BLaER1 treated with 17β-estradiol and CSF1 and Interleukin-3, amounts not matched to agents 10 nM and 100 nM (cell line): ENCODE measurements at regions not wholly inside any gene's neighbourhood (a gene's known extent, or its start where the extent isn't known, plus 50 kb on each side); places are given as distances from the start of the nearest gene placed in this dataset.
A peak's percentile ranks its signal among the peaks of the same experiment; 100 is the strongest.

ENCODE experiments used
- H3K27ac ChIP-seq, 11 experiments: shearing (Covaris generic); formaldehyde crosslinking; 2 replicates each; pipeline ENCODE4 v1.8.1; 2022
- H3K27me3 ChIP-seq, 11 experiments: shearing (Covaris generic); formaldehyde crosslinking; 2 replicates each; pipeline ENCODE4 v1.8.1; 2022
- H3K36me3 ChIP-seq, 11 experiments: shearing (Covaris generic); formaldehyde crosslinking; 2 replicates each; pipeline ENCODE4 v1.8.1; 2022
- H3K4me1 ChIP-seq, 10 experiments: shearing (Covaris generic); formaldehyde crosslinking; 2 replicates each; pipeline ENCODE4 v1.8.1; 2022
- H3K4me2 ChIP-seq, 11 experiments: shearing (Covaris generic); formaldehyde crosslinking; 2 replicates each; pipeline ENCODE4 v1.8.1; 2022
- H3K4me3 ChIP-seq, 10 experiments: shearing (Covaris generic); formaldehyde crosslinking; 2 replicates each; pipeline ENCODE4 v1.8.1; 2022
- H3K9ac ChIP-seq, 11 experiments: shearing (Covaris generic); formaldehyde crosslinking; 2 replicates each; pipeline ENCODE4 v1.8.1; 2022
- H3K9me3 ChIP-seq, 11 experiments: shearing (Covaris generic); formaldehyde crosslinking; replicated peaks in 1 of 11; 2 replicates each; pipeline ENCODE4 v1.8.1; 2022
- H4K20me1 ChIP-seq, 11 experiments: shearing (Covaris generic); formaldehyde crosslinking; 2 replicates each; pipeline ENCODE4 v1.8.1; 2022
- Cebpa-rat ChIP-seq, 11 experiments: shearing (Covaris generic); IDR thresholded peaks; 2 replicates each; pipeline ENCODE4 v1.8.1; 2022

DNA sequence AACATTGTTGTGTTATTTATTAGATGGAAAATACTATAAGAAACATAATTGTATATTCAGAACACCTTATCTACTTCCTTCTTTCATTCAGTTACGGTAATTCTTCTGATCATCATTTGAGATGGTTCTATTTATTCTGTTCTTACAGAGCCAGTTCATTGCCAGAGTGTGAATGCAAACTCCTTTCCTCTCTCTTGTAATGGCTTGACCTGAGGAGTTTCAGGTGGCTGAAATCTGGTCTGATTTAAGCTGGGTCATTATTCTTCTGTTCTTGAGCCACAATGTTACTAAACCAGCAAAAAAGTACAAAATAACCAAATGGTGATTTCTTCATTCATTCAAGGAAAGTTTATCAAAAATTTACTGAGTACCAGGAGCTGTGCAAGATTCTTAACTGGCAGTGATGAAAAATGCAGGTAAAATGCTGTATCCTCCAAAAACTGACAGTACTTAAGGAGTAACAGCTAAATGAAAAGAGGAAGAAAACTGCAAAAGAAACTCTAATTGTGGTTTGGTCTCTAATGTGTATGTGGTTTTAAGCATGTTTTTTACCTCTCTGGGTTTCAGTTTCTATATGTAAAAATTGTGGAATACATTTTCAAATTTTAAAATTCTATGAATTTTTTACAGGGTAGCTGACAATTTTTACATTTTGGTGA is 182.4 kb upstream of the UFM1 start:
- H3K27ac ChIP-seq = no peak overlapping the region
- no peak overlapping the region for H3K9ac ChIP-seq
- H3K36me3 ChIP-seq = no peaks in the 10 kb centered on the region
- H3K9me3 ChIP-seq = no peaks in the 10 kb centered on the region
- no peaks in the 10 kb centered on the region for H4K20me1 ChIP-seq
- H3K27me3 ChIP-seq = no peaks in the 10 kb centered on the region
- H3K4me3 ChIP-seq = no peak overlapping the region
- H3K4me2 ChIP-seq = peak overlapping the region in 6 of 11 experiments; percentile 5 to 30 (median 22); a peak in 4 of 22 replicates
- peaks cover 0 to 13% (median 5%) of the 10 kb centered on the region in 10 experiments; a peak in 11 of 20 replicates for H3K4me1 ChIP-seq
- TF ChIP-seq Cebpa-rat (IDR thresholded peaks at IDR 0.05) = no peak

DNA sequence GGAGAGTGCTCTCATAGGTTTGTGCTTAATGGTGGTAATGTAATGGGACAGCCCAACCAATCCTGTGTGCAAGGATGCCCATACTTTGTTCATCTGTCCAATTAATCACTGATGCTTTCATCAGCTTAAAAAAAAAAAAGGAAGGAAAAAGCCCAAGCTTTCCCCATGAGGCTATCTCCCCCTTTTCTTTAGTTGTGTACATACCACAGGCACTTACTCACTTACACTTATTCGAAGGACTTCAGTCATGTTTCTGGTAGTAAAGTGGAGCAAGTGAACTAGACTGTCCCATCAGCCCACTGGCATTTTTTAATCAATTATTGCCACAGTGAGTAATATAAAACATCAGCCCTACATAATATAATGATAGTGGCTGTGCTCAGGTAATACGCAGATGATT is 183.5 kb upstream of the UFM1 start:
- TF ChIP-seq Cebpa-rat (IDR thresholded peaks at IDR 0.05) = no peak
- H3K4me2 ChIP-seq = no peak overlapping the region
- no peak overlapping the region for H3K9ac ChIP-seq
- H3K27ac ChIP-seq = no peak overlapping the region
- peaks cover 0 to 13% (median 5%) of the 10 kb centered on the region in 10 experiments; a peak in 11 of 20 replicates for H3K4me1 ChIP-seq
- no peaks in the 10 kb centered on the region for H3K9me3 ChIP-seq
- H4K20me1 ChIP-seq = no peaks in the 10 kb centered on the region
- H3K4me3 ChIP-seq = no peak overlapping the region
- no peaks in the 10 kb centered on the region for H3K36me3 ChIP-seq
- H3K27me3 ChIP-seq = no peaks in the 10 kb centered on the region

DNA sequence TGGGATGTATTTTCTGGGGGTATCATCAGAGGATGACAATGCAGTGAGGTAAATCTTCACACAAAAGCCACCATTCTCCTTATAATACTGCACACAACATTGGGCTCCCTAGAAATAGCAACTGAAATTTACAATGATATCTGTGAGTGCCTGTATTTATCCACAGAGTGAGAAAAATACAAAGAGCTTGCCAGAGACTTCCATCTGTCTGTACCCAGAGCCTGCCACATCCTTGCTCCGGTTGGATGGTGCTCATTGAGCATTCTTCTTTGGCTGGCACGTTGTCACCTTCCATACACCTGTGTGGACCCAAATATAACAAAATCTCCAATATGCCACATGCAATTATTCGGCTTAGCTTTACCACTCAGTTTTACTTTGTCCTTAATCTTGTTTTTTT is 189.5 kb upstream of the UFM1 start:
- TF ChIP-seq Cebpa-rat (IDR thresholded peaks at IDR 0.05) = no peak
- Histone ChIP-seq H3K27me3 (no peaks in the 10 kb centered on the region), H4K20me1 (no peaks in the 10 kb centered on the region), H3K4me3 (no peak overlapping the region), H3K9me3 (no peaks in the 10 kb centered on the region), H3K4me2 (no peak overlapping the region), H3K4me1 (no peaks in the 10 kb centered on the region), H3K27ac (no peak overlapping the region), H3K36me3 (no peaks in the 10 kb centered on the region), H3K9ac (no peak overlapping the region)

DNA sequence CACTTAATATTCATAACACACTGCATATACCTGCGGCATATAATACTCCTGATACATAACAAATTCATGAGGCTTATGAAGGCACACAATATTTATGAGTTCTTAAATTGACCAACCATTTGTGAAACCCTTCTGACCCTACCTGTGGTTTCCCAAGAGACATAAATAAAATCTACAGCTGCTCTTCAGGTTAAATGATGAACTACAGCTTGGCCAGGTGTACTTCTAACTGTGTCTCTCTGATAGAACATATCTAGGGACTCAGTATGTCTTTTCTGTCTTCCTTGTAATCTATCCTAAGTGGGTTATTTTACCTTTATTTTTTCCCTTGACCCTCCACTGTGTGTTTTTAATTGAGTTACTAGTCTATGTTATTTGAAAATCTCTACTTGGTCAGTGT is 189.9 kb upstream of the UFM1 start:
- Histone ChIP-seq H3K9ac (no peak overlapping the region), H3K4me3 (no peak overlapping the region), H3K9me3 (0 out of 22 replicates have a peak, but pooled peaks cover 0 to 4% (median 0%) of the 10 kb centered on the region in 11 experiments), H4K20me1 (no peaks in the 10 kb centered on the region), H3K4me2 (no peak overlapping the region), H3K27ac (no peak overlapping the region), H3K27me3 (no peaks in the 10 kb centered on the region), H3K4me1 (no peaks in the 10 kb centered on the region), H3K36me3 (no peaks in the 10 kb centered on the region)
- TF ChIP-seq Cebpa-rat (IDR thresholded peaks at IDR 0.05) = no peak

DNA sequence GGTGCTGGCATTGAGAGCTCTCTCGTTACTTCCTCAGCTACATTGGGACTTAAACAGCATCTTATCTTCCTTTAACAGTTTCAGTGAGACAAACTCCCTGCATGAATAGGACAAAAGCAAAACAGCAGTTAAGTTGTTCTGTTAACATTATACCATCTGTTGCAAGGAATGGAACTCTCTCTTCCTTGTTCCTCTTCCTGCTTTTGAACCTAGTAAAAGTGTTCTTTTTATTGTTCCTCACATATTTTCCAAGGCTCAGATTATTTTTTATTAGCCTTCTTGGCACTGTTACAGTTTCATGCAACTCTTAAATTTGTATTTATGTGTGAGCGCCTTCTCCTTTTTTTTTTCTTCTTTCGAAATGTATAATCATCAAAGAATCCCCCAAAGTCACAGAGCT is 202.6 kb upstream of the UFM1 start:
- no peaks in the 10 kb centered on the region for H3K36me3 ChIP-seq

DNA sequence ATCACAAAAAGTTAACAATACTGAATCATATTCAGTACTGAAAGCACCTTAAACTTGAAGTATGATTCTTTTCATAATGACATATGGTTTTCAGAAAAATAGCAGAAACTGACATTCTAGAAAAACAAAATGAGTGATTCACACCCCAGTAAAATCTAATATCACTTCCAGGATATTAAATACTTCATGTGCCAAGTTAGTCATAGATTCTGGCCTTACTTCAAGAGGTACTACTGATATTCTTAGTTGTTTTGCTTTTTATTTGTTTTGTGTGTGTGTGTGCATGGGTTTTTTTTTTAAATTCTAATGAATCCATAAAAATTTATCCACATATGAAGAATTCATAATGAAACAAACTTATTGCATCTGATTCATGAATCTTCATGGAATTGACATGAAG is 207.9 kb upstream of the UFM1 start:
- Histone ChIP-seq H3K27me3 (no peaks in the 10 kb centered on the region), H3K27ac (no peak overlapping the region), H3K4me2 (no peak overlapping the region), H3K9ac (no peak overlapping the region), H3K4me1 (no peaks in the 10 kb centered on the region), H3K4me3 (no peak overlapping the region), H3K36me3 (no peaks in the 10 kb centered on the region), H3K9me3 (no peaks in the 10 kb centered on the region; a peak in 2 of 22 replicates), H4K20me1 (no peaks in the 10 kb centered on the region)
- no peak for TF ChIP-seq Cebpa-rat (IDR thresholded peaks at IDR 0.05)

More for the DNA sequence above, 202.6 kb upstream of the UFM1 start:
- Histone ChIP-seq H3K27me3 (no peaks in the 10 kb centered on the region), H3K27ac (no peak overlapping the region), H4K20me1 (no peaks in the 10 kb centered on the region), H3K9me3 (peaks cover 0 to 7% (median 3%) of the 10 kb centered on the region in 11 experiments; a peak in 17 of 22 replicates), H3K4me3 (no peak overlapping the region), H3K4me2 (no peak overlapping the region), H3K9ac (no peak overlapping the region), H3K4me1 (no peaks in the 10 kb centered on the region)
- TF ChIP-seq Cebpa-rat (IDR thresholded peaks at IDR 0.05) = no peak

DNA sequence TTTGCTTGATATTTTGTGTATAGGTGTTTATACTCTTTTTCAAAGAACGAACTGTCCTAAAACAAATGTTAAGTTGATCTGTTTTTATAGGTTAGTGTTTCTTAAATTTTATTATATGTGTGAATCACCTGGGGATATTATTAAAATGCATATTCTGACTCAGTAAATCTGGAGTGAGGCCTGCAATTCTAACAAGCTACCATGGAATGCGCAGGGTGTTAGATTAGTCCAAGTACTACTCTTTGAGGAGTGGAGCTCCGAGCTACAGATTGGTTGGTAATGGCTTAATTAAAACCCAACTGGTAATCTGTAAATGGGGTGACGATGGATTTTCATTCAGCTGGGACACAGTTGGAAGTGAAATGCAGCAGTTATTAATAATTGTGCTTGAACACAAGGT is 214.1 kb upstream of the UFM1 start:
- Histone ChIP-seq H3K4me2 (no peak overlapping the region), H4K20me1 (no peaks in the 10 kb centered on the region), H3K27ac (no peak overlapping the region), H3K36me3 (no peaks in the 10 kb centered on the region), H3K4me1 (no peaks in the 10 kb centered on the region), H3K4me3 (no peak overlapping the region), H3K9me3 (peaks cover 0 to 9% (median 0%) of the 10 kb centered on the region in 11 experiments; a peak in 3 of 22 replicates), H3K9ac (no peak overlapping the region), H3K27me3 (no peaks in the 10 kb centered on the region)
- no peak for TF ChIP-seq Cebpa-rat (IDR thresholded peaks at IDR 0.05)

DNA sequence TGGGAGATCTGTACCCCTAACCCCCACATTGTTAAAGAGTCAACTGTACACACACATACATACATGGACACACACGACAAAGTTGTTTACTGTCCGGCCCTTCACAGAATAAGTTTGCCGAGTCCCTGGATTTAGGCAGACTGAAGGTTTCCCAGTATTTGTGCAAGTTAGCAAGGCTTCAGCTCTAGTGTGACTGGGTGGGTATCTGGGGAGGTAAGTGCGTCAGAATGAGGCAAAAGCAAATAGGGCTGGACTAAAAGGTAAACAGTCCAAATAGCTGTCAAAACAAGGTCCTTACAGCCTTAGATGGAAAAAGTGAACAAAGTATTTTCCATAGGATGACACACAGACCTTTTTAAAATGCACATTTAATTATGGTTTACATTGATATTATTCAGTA is 228.4 kb upstream of the UFM1 start:
- H3K36me3 ChIP-seq = no peaks in the 10 kb centered on the region
- H3K4me2 ChIP-seq = no peak overlapping the region
- H3K9me3 ChIP-seq = no peaks in the 10 kb centered on the region; a peak in 1 of 22 replicates
- no peak for TF ChIP-seq Cebpa-rat (IDR thresholded peaks at IDR 0.05)
- H3K27ac ChIP-seq = no peak overlapping the region
- no peak overlapping the region for H3K9ac ChIP-seq
- H3K4me3 ChIP-seq = no peak overlapping the region
- H3K27me3 ChIP-seq = no peaks in the 10 kb centered on the region
- no peaks in the 10 kb centered on the region for H4K20me1 ChIP-seq
- peaks cover 0 to 8% (median 2%) of the 10 kb centered on the region in 10 experiments; a peak in 7 of 20 replicates for H3K4me1 ChIP-seq

DNA sequence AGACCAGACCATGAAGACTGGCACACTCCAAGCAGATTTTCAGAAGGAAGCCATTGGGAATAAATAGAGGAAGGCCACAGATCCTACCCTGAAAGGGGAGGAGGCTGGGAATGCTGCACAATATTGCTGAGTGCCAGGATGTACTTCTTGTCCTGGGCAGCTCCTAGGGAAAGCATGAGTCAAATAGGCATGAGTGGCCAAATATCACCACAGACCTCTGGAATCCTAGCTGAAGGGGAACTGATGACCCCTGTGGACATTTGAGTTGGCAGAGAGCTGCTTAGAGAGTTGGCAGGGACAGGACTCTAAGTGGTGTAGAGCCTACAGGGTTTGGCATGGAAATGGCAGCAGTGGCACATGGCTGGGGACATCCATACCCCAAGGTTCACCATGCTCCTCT is 234.3 kb upstream of the TRPC4 start:
- no peaks in the 10 kb centered on the region for H3K27me3 ChIP-seq
- no peaks in the 10 kb centered on the region for H3K4me1 ChIP-seq
- H4K20me1 ChIP-seq = no peaks in the 10 kb centered on the region
- H3K4me2 ChIP-seq = no peak overlapping the region
- H3K27ac ChIP-seq = no peak overlapping the region
- no peak for TF ChIP-seq Cebpa-rat (IDR thresholded peaks at IDR 0.05)
- H3K9ac ChIP-seq = no peak overlapping the region
- no peaks in the 10 kb centered on the region for H3K36me3 ChIP-seq
- H3K9me3 ChIP-seq = peaks cover 0 to 9% (median 0%) of the 10 kb centered on the region in 11 experiments; a peak in 3 of 22 replicates
- H3K4me3 ChIP-seq = no peak overlapping the region

DNA sequence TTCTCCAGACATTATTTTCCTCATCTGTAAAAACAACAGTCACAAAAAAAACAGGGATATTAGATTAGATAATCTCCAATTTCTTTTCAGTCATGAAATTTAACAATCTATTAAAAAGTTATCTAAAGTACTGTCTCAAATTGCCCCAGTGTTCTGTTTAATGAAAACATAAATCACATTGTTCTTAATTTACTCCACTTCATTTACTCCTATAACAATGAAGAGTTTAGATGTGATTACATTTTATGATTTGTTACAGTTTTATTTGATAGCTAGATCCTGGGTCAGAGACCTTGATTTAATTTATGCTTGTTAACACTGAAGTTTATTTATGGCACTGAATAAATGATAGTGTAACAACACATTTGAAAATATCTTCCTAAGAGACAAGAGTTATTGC is 230.2 kb upstream of the TRPC4 start:
- Histone ChIP-seq H3K27me3 (no peaks in the 10 kb centered on the region), H3K9ac (no peak overlapping the region), H3K27ac (no peak overlapping the region), H4K20me1 (no peaks in the 10 kb centered on the region), H3K4me2 (no peak overlapping the region), H3K9me3 (peaks cover 0 to 9% (median 0%) of the 10 kb centered on the region in 11 experiments; a peak in 2 of 22 replicates), H3K4me1 (no peaks in the 10 kb centered on the region), H3K36me3 (no peaks in the 10 kb centered on the region), H3K4me3 (no peak overlapping the region)
- no peak for TF ChIP-seq Cebpa-rat (IDR thresholded peaks at IDR 0.05)
